Cardiac muscle cell (in vitro differentiated cells and primary cell): ENCODE measurements at regions not wholly inside any gene's neighbourhood (a gene's known extent, or its start where the extent isn't known, plus 50 kb on each side); places are given as distances from the start of the nearest gene placed in this dataset.

Experiments used
- DNase-seq, 2 donors: peaks; one replicate each; pipeline versions ENCODE4 v3.0.0 to v3.0.0-alpha.2; 2010 to 2017; ENCODE audit warnings: low read depth in 1 of 2, low spot score in 1 of 2
- H3K27ac ChIP-seq: fragments of 200-600 bp; sonication (generic); 2 replicates; pipeline ENCODE4 v1.5.1; 2016
- H3K27me3 ChIP-seq: fragments of 200-600 bp; sonication (generic); 2 replicates; pipeline ENCODE4 v1.6.0; 2016; ENCODE audit warnings: control low read depth
- H3K36me3 ChIP-seq: fragments of 200-600 bp; sonication (generic); 2 replicates; pipeline ENCODE4 v1.5.1; 2016; ENCODE audit warnings: control low read depth
- H3K4me1 ChIP-seq: fragments of 200-600 bp; sonication (generic); 2 replicates; pipeline ENCODE4 v1.8.1; 2017; ENCODE audit warnings: low read depth, mild to moderate bottlenecking, mixed run types
- H3K4me3 ChIP-seq: fragments of 200-600 bp; sonication (generic); 2 replicates; pipeline ENCODE4 v1.5.1; 2016; ENCODE audit warnings: mild to moderate bottlenecking
- H3K9me3 ChIP-seq: fragments of 200-600 bp; sonication (generic); 2 replicates; pipeline ENCODE4 v1.5.1; 2017; ENCODE audit warnings: low read depth, mild to moderate bottlenecking, control low read depth
- CTCF ChIP-seq: IDR thresholded peaks from 2 replicates; pipeline ENCODE4 v1.5.1; 2012; ENCODE audit warnings: low read depth, mild to moderate bottlenecking, low read length

GRCh38 chr18:27363872-27364271, 178.8 kb upstream of the CHST9 start:
- Histone ChIP-seq H3K4me3 (no peak overlapping the region), H3K9me3 (no peaks in the 10 kb centered on the region), H3K4me1 (no peaks in the 10 kb centered on the region), H3K27ac (no peak overlapping the region), H3K27me3 (no peaks in the 10 kb centered on the region), H3K36me3 (no peaks in the 10 kb centered on the region)
- peak; percentile 20 to 30 for DNase-seq
- peak; percentile 13 for TF ChIP-seq CTCF

- no peaks in the 10 kb centered on the region for H3K27me3 ChIP-seq
- DNase-seq = no peak
- no peak overlapping the region for H3K27ac ChIP-seq
- TF ChIP-seq CTCF = no peak
- H3K4me1 ChIP-seq = no peaks in the 10 kb centered on the region
- H3K9me3 ChIP-seq = no peaks in the 10 kb centered on the region
- no peak overlapping the region for H3K4me3 ChIP-seq
- no peaks in the 10 kb centered on the region for H3K36me3 ChIP-seq
These were observed 176.4 kb upstream of the CHST9 start for GRCh38 chr18:27361477-27361876.

- Histone ChIP-seq H3K9me3 (no peaks in the 10 kb centered on the region), H3K36me3 (no peaks in the 10 kb centered on the region), H3K27me3 (no peaks in the 10 kb centered on the region), H3K4me1 (no peaks in the 10 kb centered on the region), H3K27ac (no peak overlapping the region), H3K4me3 (no peak overlapping the region)
- DNase-seq = no peak
- no peak for TF ChIP-seq CTCF
These were observed 170.2 kb upstream of the CHST9 start for GRCh38 chr18:27355308-27355707.

- Histone ChIP-seq H3K9me3 (no peaks in the 10 kb centered on the region), H3K4me1 (no peaks in the 10 kb centered on the region), H3K36me3 (no peaks in the 10 kb centered on the region), H3K27me3 (no peaks in the 10 kb centered on the region), H3K4me3 (no peak overlapping the region), H3K27ac (no peak overlapping the region)
- no peak for DNase-seq
- TF ChIP-seq CTCF = no peak
These were observed 168.2 kb upstream of the CHST9 start for GRCh38 chr18:27353273-27353672.

GRCh38 chr18:27349284-27349882, 164.3 kb upstream of the CHST9 start:
- H3K27me3 ChIP-seq = no peaks in the 10 kb centered on the region
- TF ChIP-seq CTCF = no peak
- H3K36me3 ChIP-seq = no peaks in the 10 kb centered on the region
- no peaks in the 10 kb centered on the region for H3K9me3 ChIP-seq
- no peak overlapping the region for H3K27ac ChIP-seq
- H3K4me1 ChIP-seq = no peaks in the 10 kb centered on the region
- DNase-seq = no peak
- H3K4me3 ChIP-seq = no peak overlapping the region

GRCh38 chr18:27331606-27332005, 146.5 kb upstream of the CHST9 start:
- Histone ChIP-seq H3K36me3 (no peaks in the 10 kb centered on the region), H3K4me1 (no peaks in the 10 kb centered on the region), H3K4me3 (no peak overlapping the region), H3K9me3 (no peaks in the 10 kb centered on the region), H3K27ac (no peak overlapping the region), H3K27me3 (no peaks in the 10 kb centered on the region)
- no peak for TF ChIP-seq CTCF
- no peak for DNase-seq
